HepG2 (cell line): ENCODE measurements at regions not wholly inside any gene's neighbourhood (a gene's known extent, or its start where the extent isn't known, plus 50 kb on each side); places are given as distances from the start of the nearest gene placed in this dataset.

ENCODE experiments used
- ATAC-seq: fragments of 200-7000 bp; cut with Tn5 transposase; 3 replicates; pipeline ENCODE4 v1.9.1; 2020; ENCODE audit warnings: mild to moderate bottlenecking, moderate library complexity
- BruUV-seq: library from RNA; stranded (reverse); fragments of 400-500 nt; replicated peaks from 2 replicates; lab custom pipeline; 2021; lab: Mats Ljungman, UMichigan
- CTCF ChIA-PET: fragments of 300-600 bp; formaldehyde crosslinking; extraction: SDS; loops from one replicate; lab custom pipeline; 2021; ENCODE audit warnings: low total read pairs, inconsistent platforms, low intra/inter-chr PET ratio; lab: Yijun Ruan, JAX
- POLR2A ChIA-PET: fragments of 350-600 bp; sonication (Branson Sonifier 250); formaldehyde crosslinking; loops from one replicate; lab custom pipeline; 2020; ENCODE audit warnings: antibody characterized with exemption, inconsistent platforms; lab: Yijun Ruan, JAX
- DNase-seq: peaks from one replicate; pipeline ENCODE4 v3.0.0-alpha.2; 2015; ENCODE audit warnings: low spot score
- FAIRE-seq: peaks from 3 replicates; lab custom pipeline; 2011; peaks lifted over from hg19 to GRCh38; lab: Jason Lieb, UNC
- H2AFZ ChIP-seq: one replicate; pipeline ENCODE4 v1.6.1; 2011; ENCODE audit warnings: low read length, inconsistent platforms
- H3K27ac ChIP-seq: fragments of 300-600 bp; 3 replicates; pipeline ENCODE4 v1.8.0; 2011; ENCODE audit warnings: mixed run types, mild to moderate bottlenecking, mixed read lengths, low read length, inconsistent platforms; ENCODE audit not compliant: insufficient read depth; ENCODE audit errors: extremely low read length
- H3K27me3 ChIP-seq, 2 experiments: fragments of 200-600 bp in 1 of 2; 2 replicates in 1 of 2; 3 replicates in 1 of 2; pipeline versions ENCODE4 v1.6.0 to v1.8.0; 2011; ENCODE audit warnings: low read length in 2 of 2, mild to moderate bottlenecking in 2 of 2, moderate library complexity in 2 of 2, inconsistent platforms in 1 of 2; ENCODE audit not compliant: insufficient read depth in 2 of 2, control insufficient read depth in 1 of 2
- H3K36me3 ChIP-seq, 2 experiments: fragments of 200-600 bp in 1 of 2; replicated peaks in 1 of 2; 2 replicates in 1 of 2; 3 replicates in 1 of 2; pipeline versions ENCODE4 v1.5.1 to v1.8.0; 2011; ENCODE audit warnings: low read length in 2 of 2, inconsistent platforms in 1 of 2; ENCODE audit not compliant: insufficient read depth in 2 of 2, control insufficient read depth in 1 of 2
- H3K4me1 ChIP-seq: 2 replicates; pipeline ENCODE4 v1.5.1; 2012; ENCODE audit warnings: low read length, inconsistent platforms; ENCODE audit not compliant: insufficient read depth
- H3K4me2 ChIP-seq: 2 replicates; pipeline ENCODE4 v1.6.0; 2011; ENCODE audit warnings: low read depth, low read length, inconsistent platforms
- H3K4me3 ChIP-seq, 3 experiments: fragments of 200-600 bp in 1 of 3; sonication (generic), shearing (Covaris generic) in 1 of 3; replicated peaks in 1 of 3; 2 replicates each; pipeline ENCODE4 v1.5.1; 2011 to 2016; ENCODE audit warnings: low read length in 3 of 3, inconsistent platforms in 2 of 3, low read depth in 2 of 3, mild to moderate bottlenecking in 2 of 3, control low read depth in 1 of 3, mixed read lengths in 1 of 3; ENCODE audit not compliant: insufficient read depth in 1 of 3
- H3K79me2 ChIP-seq: one replicate; pipeline ENCODE4 v1.6.1; 2011; ENCODE audit warnings: low read length, inconsistent platforms; ENCODE audit not compliant: insufficient read depth
- H3K9ac ChIP-seq: 2 replicates; pipeline ENCODE4 v1.6.0; 2011; ENCODE audit warnings: mild to moderate bottlenecking, low read depth, low read length, inconsistent platforms; ENCODE audit not compliant: insufficient read depth
- H3K9me3 ChIP-seq: 2 replicates; pipeline ENCODE4 v1.5.1; 2012; ENCODE audit warnings: mild to moderate bottlenecking, low read length
- H4K20me1 ChIP-seq: 2 replicates; pipeline ENCODE4 v1.6.0; 2011; ENCODE audit warnings: inconsistent platforms, mild to moderate bottlenecking, low read length, moderate library complexity; ENCODE audit not compliant: insufficient read depth
- ARNT ChIP-seq: fragments of 450-650 bp; IDR thresholded peaks from 2 replicates; pipeline ENCODE4 v1.6.1; 2017
- CSRNP2 ChIP-seq: sonication (generic); formaldehyde crosslinking; conservative IDR thresholded peaks from 2 replicates; pipeline ENCODE4 v1.8.0; 2022; ENCODE audit warnings: low read depth, missing genetic modification reagents
- EEA1 ChIP-seq: sonication (generic); formaldehyde crosslinking; IDR thresholded peaks from 2 replicates; pipeline ENCODE4 v1.5.1; 2020; ENCODE audit warnings: mild to moderate bottlenecking, missing genetic modification reagents, borderline replicate concordance
- HIVEP1 ChIP-seq: sonication (generic); formaldehyde crosslinking; IDR thresholded peaks from 2 replicates; pipeline ENCODE4 v1.4.0; 2020; ENCODE audit warnings: mild to moderate bottlenecking, missing genetic modification reagents
- IRF2 ChIP-seq: IDR thresholded peaks from 2 replicates; pipeline ENCODE4 v1.6.1; 2018; ENCODE audit warnings: missing genetic modification reagents, missing compliant biosample characterization
- LCORL ChIP-seq, 2 experiments: fragments of 450-650 bp in 1 of 2; sonication (generic) in 1 of 2; formaldehyde crosslinking in 1 of 2; IDR thresholded peaks; 2 replicates each; pipeline versions ENCODE4 v1.5.0 to v1.6.1; 2017 to 2020; ENCODE audit warnings: antibody characterized with exemption in 1 of 2, missing genetic modification reagents in 1 of 2
- NRL ChIP-seq: sonication (generic); formaldehyde crosslinking; IDR thresholded peaks from 2 replicates; pipeline ENCODE4 v1.5.0; 2020; ENCODE audit warnings: missing genetic modification reagents, mild to moderate bottlenecking, moderate library complexity, borderline replicate concordance
- PHF20 ChIP-seq: sonication (generic); formaldehyde crosslinking; IDR thresholded peaks from 2 replicates; pipeline ENCODE4 v1.5.0; 2020; ENCODE audit warnings: mild to moderate bottlenecking, missing genetic modification reagents
- PHF8 ChIP-seq: sonication (generic); formaldehyde crosslinking; IDR thresholded peaks from 2 replicates; pipeline ENCODE4 v1.5.0; 2020; ENCODE audit warnings: missing genetic modification reagents
- SMC3 ChIP-seq: IDR thresholded peaks from 2 replicates; pipeline ENCODE4 v1.6.1; 2011; ENCODE audit warnings: low read length, improper control_type of control experiment
- ZBTB8A ChIP-seq: sonication (generic); formaldehyde crosslinking; IDR thresholded peaks from 2 replicates; pipeline ENCODE4 v1.4.0; 2020; ENCODE audit warnings: mild to moderate bottlenecking, low read depth, missing genetic modification reagents, borderline replicate concordance
- ZC3H13 ChIP-seq: sonication (generic); formaldehyde crosslinking; IDR thresholded peaks from 2 replicates; pipeline ENCODE4 v1.8.1; 2023; ENCODE audit warnings: mild to moderate bottlenecking, missing genetic modification reagents, moderate library complexity
- ZC3H4 ChIP-seq: sonication (generic); formaldehyde crosslinking; IDR thresholded peaks from 2 replicates; pipeline ENCODE4 v1.4.0; 2020; ENCODE audit warnings: missing genetic modification reagents, borderline replicate concordance
- ZNF598 ChIP-seq: sonication (generic); formaldehyde crosslinking; IDR thresholded peaks from 2 replicates; pipeline ENCODE4 v1.5.1; 2020; ENCODE audit warnings: mild to moderate bottlenecking, missing genetic modification reagents, borderline replicate concordance
- ZNF781 ChIP-seq: sonication (generic); formaldehyde crosslinking; IDR thresholded peaks from 2 replicates; pipeline ENCODE4 v1.5.1; 2020; ENCODE audit warnings: borderline replicate concordance, mild to moderate bottlenecking, missing genetic modification reagents; ENCODE audit errors: not compliant biosample characterization
- ZNF816 ChIP-seq: sonication (generic); formaldehyde crosslinking; IDR thresholded peaks from 2 replicates; pipeline ENCODE4 v1.8.0; 2022; ENCODE audit warnings: missing genetic modification reagents, mild to moderate bottlenecking, borderline replicate concordance
- WGBS: methylation state at CpG from one replicate; pipeline ENCODE4 v1.1.6; 2017; ENCODE audit warnings: low lambda C conversion rate; 5-methylcytosine and 5-hydroxymethylcytosine counted together
- in situ Hi-C: cut with HindIII; loops from 2 replicates; pipeline ENCODE4 v1.10.0; 2017; ENCODE audit warnings: low pct_unique_long_range_greater_than_20kb; ENCODE audit not compliant: extremely low pct_ligation_motif_present
- intact Hi-C: fragments of 100-400 bp; cut with micrococcal nuclease; formaldehyde crosslinking; loops from one replicate; pipeline ENCODE4 v1.10.0; 2022; ENCODE audit not compliant: unreplicated experiment
- TF ChIP-seq, protein P1 (sequence below): sonication (generic); formaldehyde crosslinking; IDR thresholded peaks from 2 replicates; pipeline ENCODE4 v1.4.0; 2020; ENCODE audit warnings: missing genetic modification reagents
- TF ChIP-seq, protein P2 (sequence below): sonication (generic); formaldehyde crosslinking; IDR thresholded peaks from 2 replicates; pipeline ENCODE4 v1.4.0; 2020; ENCODE audit warnings: missing genetic modification reagents

DNA sequence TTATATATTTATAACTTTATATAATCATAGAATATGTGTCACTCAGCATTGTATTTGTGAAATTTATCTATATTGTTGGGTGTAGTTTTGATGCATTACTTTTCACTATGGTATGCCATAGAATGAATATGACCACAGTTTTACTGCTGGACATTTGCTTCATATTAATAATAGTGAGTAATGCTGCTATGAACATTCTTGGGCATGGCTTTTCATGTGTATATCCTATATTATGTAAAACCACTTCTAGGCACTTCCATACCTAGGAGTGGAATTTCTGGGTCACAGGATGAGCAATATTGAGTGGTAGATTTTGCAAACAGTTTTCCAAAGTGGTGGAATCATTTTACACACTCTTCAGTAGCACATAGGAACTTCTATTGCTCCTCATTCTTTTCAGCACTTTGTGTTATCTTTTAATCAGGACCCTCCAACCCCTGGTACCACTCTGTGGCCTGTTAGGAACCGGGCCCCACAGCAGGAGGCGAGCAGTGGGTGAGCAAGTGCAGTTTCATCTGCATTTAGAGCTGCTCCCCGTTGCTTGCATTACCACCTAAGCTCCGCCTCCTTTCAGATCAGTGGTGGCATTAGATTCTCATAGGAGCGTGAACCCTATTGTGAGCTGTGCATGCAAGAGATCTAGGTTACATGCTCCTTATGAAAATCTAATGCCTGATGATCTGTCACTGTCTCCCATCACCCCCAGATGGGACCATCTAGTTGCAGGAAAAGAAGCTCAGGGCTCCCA, 56.0 kb upstream of the CNIH3 start:
- 8% methylated on average over 5 of the region's 5 CpGs for WGBS
- Histone ChIP-seq H3K27me3 (no peaks in the 10 kb centered on the region), H2AFZ (no peak overlapping the region)
- TF ChIP-seq HIVEP1 (CRISPR knock-in tag) (no peak), ZC3H4 (CRISPR knock-in tag) (no peak), PHF8 (no peak), NRL (CRISPR knock-in tag) (no peak), ARNT (no peak), SMC3 (no peak), IRF2 (CRISPR knock-in tag) (no peak), ZBTB8A (no peak), EEA1 (no peak), LCORL (IDR thresholded peaks at IDR 0.05) (no peak), LCORL (CRISPR knock-in tag; IDR thresholded peaks at IDR 0.05) (no peak), PHF20 (CRISPR knock-in tag) (no peak), CSRNP2 (no peak), ZC3H13 (no peak), ZNF598 (CRISPR knock-in tag) (no peak), ZNF781 (CRISPR knock-in tag) (no peak), ZNF816 (no peak)
- TF ChIP-seq, protein P1, sequence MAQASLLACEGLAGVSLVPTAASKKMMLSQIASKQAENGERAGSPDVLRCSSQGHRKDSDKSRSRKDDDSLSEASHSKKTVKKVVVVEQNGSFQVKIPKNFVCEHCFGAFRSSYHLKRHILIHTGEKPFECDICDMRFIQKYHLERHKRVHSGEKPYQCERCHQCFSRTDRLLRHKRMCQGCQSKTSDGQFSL = no peak
- TF ChIP-seq, protein P2, sequence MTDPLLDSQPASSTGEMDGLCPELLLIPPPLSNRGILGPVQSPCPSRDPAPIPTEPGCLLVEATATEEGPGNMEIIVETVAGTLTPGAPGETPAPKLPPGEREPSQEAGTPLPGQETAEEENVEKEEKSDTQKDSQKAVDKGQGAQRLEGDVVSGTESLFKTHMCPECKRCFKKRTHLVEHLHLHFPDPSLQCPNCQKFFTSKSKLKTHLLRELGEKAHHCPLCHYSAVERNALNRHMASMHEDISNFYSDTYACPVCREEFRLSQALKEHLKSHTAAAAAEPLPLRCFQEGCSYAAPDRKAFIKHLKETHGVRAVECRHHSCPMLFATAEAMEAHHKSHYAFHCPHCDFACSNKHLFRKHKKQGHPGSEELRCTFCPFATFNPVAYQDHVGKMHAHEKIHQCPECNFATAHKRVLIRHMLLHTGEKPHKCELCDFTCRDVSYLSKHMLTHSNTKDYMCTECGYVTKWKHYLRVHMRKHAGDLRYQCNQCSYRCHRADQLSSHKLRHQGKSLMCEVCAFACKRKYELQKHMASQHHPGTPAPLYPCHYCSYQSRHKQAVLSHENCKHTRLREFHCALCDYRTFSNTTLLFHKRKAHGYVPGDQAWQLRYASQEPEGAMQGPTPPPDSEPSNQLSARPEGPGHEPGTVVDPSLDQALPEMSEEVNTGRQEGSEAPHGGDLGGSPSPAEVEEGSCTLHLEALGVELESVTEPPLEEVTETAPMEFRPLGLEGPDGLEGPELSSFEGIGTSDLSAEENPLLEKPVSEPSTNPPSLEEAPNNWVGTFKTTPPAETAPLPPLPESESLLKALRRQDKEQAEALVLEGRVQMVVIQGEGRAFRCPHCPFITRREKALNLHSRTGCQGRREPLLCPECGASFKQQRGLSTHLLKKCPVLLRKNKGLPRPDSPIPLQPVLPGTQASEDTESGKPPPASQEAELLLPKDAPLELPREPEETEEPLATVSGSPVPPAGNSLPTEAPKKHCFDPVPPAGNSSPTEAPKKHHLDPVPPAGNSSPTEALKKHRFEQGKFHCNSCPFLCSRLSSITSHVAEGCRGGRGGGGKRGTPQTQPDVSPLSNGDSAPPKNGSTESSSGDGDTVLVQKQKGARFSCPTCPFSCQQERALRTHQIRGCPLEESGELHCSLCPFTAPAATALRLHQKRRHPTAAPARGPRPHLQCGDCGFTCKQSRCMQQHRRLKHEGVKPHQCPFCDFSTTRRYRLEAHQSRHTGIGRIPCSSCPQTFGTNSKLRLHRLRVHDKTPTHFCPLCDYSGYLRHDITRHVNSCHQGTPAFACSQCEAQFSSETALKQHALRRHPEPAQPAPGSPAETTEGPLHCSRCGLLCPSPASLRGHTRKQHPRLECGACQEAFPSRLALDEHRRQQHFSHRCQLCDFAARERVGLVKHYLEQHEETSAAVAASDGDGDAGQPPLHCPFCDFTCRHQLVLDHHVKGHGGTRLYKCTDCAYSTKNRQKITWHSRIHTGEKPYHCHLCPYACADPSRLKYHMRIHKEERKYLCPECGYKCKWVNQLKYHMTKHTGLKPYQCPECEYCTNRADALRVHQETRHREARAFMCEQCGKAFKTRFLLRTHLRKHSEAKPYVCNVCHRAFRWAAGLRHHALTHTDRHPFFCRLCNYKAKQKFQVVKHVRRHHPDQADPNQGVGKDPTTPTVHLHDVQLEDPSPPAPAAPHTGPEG = no peak
- TF ChIP-seq, all 625 proteins: peak for 0
- Histone ChIP-seq H3K4me2 (no peak overlapping the region), H3K9me3 (no peaks in the 10 kb centered on the region), H3K9ac (no peak overlapping the region), H3K4me3 (no peak overlapping the region), H4K20me1 (no peaks in the 10 kb centered on the region), H3K36me3 (no peaks in the 10 kb centered on the region), H3K4me1 (no peaks in the 10 kb centered on the region), H3K27ac (no peak overlapping the region), H3K79me2 (no peaks in the 10 kb centered on the region)
- in situ Hi-C loops = no loop called here
- no peak for FAIRE-seq
- CTCF ChIA-PET = no interaction called here
- DNase-seq = no peak
- intact Hi-C loops = no loop called here
- BruUV-seq = no TSS peak
- POLR2A ChIA-PET = no interaction called here
- ATAC-seq = no peak
